Osteoblast (primary cell): ENCODE measurements at regions not wholly inside any gene's neighbourhood (a gene's known extent, or its start where the extent isn't known, plus 50 kb on each side); places are given as distances from the start of the nearest gene placed in this dataset.
A peak's percentile ranks its signal among the peaks of the same experiment; 100 is the strongest.

Experiments
- DNase-seq: peaks from one replicate; pipeline ENCODE4 v3.0.0; 2011; ENCODE audit warnings: low spot score, mixed read lengths; ENCODE audit not compliant: insufficient read length; ENCODE audit errors: missing footprints
- H2AFZ ChIP-seq: 2 replicates; pipeline ENCODE4 v1.6.0; 2011; ENCODE audit warnings: mild to moderate bottlenecking, low read length
- H3K27ac ChIP-seq: 2 replicates; pipeline ENCODE4 v1.5.1; 2011; ENCODE audit warnings: mild to moderate bottlenecking, low read depth, low read length, moderate library complexity
- H3K27me3 ChIP-seq: 2 replicates; pipeline ENCODE4 v1.6.0; 2012; ENCODE audit warnings: mild to moderate bottlenecking, control low read depth, inconsistent platforms, low read length, moderate library complexity; ENCODE audit not compliant: insufficient read depth
- H3K36me3 ChIP-seq: 2 replicates; pipeline ENCODE4 v1.5.1; 2011; ENCODE audit warnings: mild to moderate bottlenecking, low read length, control low read depth, moderate library complexity; ENCODE audit not compliant: insufficient read depth
- H3K4me1 ChIP-seq: 2 replicates; pipeline ENCODE4 v1.5.1; 2011; ENCODE audit warnings: mild to moderate bottlenecking, low read length, control low read depth, moderate library complexity; ENCODE audit not compliant: insufficient read depth
- H3K4me2 ChIP-seq: 2 replicates; pipeline ENCODE4 v1.6.0; 2011; ENCODE audit warnings: mild to moderate bottlenecking, low read length; ENCODE audit not compliant: insufficient read depth
- H3K4me3 ChIP-seq: fragments of 200-600 bp; sonication (generic); 3 replicates; pipeline ENCODE4 v1.5.1; 2012; ENCODE audit warnings: mild to moderate bottlenecking, low read length, inconsistent platforms; ENCODE audit not compliant: insufficient read depth
- H3K79me2 ChIP-seq: 2 replicates; pipeline ENCODE4 v1.6.0; 2012; ENCODE audit warnings: mild to moderate bottlenecking, low read length, control low read depth, inconsistent platforms; ENCODE audit not compliant: insufficient read depth
- H3K9me3 ChIP-seq: 2 replicates; pipeline ENCODE4 v1.5.1; 2011; ENCODE audit warnings: low read depth, low read length, control low read depth
- H4K20me1 ChIP-seq: 2 replicates; pipeline ENCODE4 v1.6.0; 2012; ENCODE audit warnings: mild to moderate bottlenecking, low read length, control low read depth; ENCODE audit not compliant: insufficient read depth
- TF ChIP-seq, protein P1 (sequence below): IDR thresholded peaks from 2 replicates; pipeline ENCODE4 v1.5.1; 2011; ENCODE audit warnings: mild to moderate bottlenecking, low read depth, low read length, moderate library complexity; ENCODE audit errors: extremely low read depth

DNA sequence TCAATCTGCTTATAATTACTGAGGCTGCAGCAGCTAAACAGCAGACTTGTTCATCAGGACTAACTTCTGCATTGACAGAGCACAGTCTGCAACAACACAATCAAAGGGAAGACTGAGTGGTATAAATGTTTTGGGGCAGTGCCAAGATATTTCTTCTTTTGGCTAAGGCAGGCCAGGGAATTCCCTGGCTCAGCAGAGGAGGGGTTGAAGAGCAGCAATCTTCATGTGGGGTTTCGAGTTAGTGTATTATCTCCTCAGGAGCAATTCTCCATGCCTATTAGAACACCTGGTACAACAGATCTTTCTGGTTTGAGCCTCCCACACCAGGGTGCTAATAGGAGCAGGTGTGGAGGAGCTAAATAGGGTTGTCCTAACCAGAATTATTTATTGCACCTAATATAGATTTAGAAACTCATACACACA lies 103.0 kb upstream of the STK17B start:
- Histone ChIP-seq H3K4me1 (peaks cover 51% of the 10 kb centered on the region), H3K27ac (peak overlapping the region; percentile 70), H2AFZ (no peak overlapping the region), H3K9me3 (no peaks in the 10 kb centered on the region), H3K36me3 (no peaks in the 10 kb centered on the region), H3K27me3 (no peaks in the 10 kb centered on the region), H3K4me2 (peak overlapping the region; percentile 71), H3K79me2 (peaks cover 26% of the 10 kb centered on the region), H3K4me3 (peak overlapping the region; percentile 18), H4K20me1 (no peaks in the 10 kb centered on the region)
- TF ChIP-seq, protein P1, sequence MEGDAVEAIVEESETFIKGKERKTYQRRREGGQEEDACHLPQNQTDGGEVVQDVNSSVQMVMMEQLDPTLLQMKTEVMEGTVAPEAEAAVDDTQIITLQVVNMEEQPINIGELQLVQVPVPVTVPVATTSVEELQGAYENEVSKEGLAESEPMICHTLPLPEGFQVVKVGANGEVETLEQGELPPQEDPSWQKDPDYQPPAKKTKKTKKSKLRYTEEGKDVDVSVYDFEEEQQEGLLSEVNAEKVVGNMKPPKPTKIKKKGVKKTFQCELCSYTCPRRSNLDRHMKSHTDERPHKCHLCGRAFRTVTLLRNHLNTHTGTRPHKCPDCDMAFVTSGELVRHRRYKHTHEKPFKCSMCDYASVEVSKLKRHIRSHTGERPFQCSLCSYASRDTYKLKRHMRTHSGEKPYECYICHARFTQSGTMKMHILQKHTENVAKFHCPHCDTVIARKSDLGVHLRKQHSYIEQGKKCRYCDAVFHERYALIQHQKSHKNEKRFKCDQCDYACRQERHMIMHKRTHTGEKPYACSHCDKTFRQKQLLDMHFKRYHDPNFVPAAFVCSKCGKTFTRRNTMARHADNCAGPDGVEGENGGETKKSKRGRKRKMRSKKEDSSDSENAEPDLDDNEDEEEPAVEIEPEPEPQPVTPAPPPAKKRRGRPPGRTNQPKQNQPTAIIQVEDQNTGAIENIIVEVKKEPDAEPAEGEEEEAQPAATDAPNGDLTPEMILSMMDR, result no peak
- no peak for DNase-seq

DNA sequence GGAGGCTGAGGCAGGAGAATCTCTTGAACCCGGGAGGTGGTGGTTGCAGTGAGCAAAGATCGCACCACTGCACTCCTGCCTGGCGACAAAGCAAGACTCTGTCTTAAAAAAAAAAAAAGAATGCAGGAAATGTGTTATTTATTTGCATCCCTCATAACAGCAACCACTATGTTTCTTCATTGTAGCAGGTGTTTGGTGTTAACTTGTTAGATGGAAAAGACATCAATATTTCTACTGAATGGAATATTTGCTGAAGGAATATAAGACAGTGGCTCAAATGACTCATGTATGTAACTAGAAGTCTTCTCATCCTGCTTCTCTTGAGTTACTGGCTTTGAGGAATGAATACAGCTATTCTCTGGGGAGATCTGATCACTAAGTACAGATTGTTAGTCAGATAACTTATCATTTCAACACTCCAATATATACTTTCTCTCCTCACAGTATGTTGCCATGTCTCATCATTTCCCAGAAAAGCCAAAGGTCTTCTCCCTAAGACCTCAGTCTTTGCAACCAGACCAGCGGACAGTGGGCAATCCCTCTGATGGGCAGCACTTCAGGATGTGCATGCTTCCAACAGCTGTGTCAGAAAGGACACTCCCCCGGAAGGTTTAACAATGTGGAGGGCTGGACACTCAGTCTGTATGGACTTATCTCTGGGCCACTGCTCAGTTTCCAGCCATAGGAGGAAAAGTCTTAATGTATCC lies 104.4 kb upstream of the STK17B start:
- peak; percentile 68 for DNase-seq
- Histone ChIP-seq H3K36me3 (no peaks in the 10 kb centered on the region), H3K27ac (peak overlapping the region; percentile 70), H3K4me1 (peaks cover 49% of the 10 kb centered on the region), H3K27me3 (no peaks in the 10 kb centered on the region), H3K9me3 (no peaks in the 10 kb centered on the region), H3K4me3 (peak overlapping the region; percentile 36), H3K79me2 (peaks cover 26% of the 10 kb centered on the region), H4K20me1 (no peaks in the 10 kb centered on the region), H3K4me2 (peak overlapping the region; percentile 71), H2AFZ (no peak overlapping the region)
- TF ChIP-seq, protein P1, result no peak

DNA sequence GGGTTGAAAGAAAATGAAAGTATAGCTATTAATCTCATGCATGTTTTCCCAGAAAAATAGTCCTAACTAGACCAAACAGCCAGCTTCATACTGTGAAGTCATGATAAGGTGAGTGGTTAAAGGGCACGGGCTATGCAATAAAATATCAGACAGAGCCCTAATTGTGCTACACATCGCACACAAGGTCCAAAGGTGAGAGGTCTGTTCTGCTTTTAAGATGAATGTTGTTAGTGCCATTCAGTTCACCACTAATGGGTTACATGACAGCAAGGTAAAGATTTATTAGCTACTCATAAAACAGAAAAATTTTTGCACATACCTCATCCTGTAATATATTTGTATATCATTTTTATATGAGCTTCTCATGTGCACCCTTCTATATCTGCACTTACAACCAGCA lies 105.0 kb upstream of the STK17B start:
- Histone ChIP-seq H4K20me1 (no peaks in the 10 kb centered on the region), H3K4me1 (peaks cover 49% of the 10 kb centered on the region), H3K4me3 (peak overlapping the region; percentile 36), H2AFZ (no peak overlapping the region), H3K27ac (peak overlapping the region; percentile 69), H3K9me3 (no peaks in the 10 kb centered on the region), H3K27me3 (no peaks in the 10 kb centered on the region), H3K36me3 (no peaks in the 10 kb centered on the region), H3K4me2 (peak overlapping the region; percentile 71), H3K79me2 (peaks cover 26% of the 10 kb centered on the region)
- no peak for DNase-seq
- TF ChIP-seq, protein P1, result no peak

DNA sequence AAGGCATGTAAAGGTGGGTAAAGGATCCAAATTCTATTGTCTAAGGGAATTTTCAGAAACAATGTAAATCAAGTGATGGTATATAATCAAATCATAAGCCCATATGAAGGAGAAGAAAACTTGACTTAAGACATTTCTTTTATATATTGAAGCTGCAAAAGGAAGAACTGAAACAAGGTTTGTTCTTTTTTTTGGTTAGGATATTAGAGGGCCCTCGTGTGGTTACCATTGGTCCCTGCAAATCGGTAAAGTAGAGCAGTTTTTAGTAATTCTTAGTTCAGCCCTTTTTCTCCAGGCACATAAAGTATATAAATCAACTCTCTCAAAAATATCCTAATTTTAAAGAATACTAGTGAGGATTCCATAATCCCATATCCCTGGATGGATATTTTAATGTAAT lies 105.6 kb upstream of the STK17B start:
- TF ChIP-seq, protein P1, result peak; percentile 66
- Histone ChIP-seq H3K4me3 (no peak overlapping the region), H3K27me3 (no peaks in the 10 kb centered on the region), H4K20me1 (no peaks in the 10 kb centered on the region), H3K27ac (peak overlapping the region; percentile 69), H3K9me3 (no peaks in the 10 kb centered on the region), H3K4me2 (peak overlapping the region; percentile 71), H3K36me3 (no peaks in the 10 kb centered on the region), H3K79me2 (peaks cover 22% of the 10 kb centered on the region), H2AFZ (no peak overlapping the region), H3K4me1 (peaks cover 49% of the 10 kb centered on the region)
- DNase-seq, result no peak
